RWPE1 (cell line): ENCODE measurements at regions not wholly inside any gene's neighbourhood (a gene's known extent, or its start where the extent isn't known, plus 50 kb on each side); places are given as distances from the start of the nearest gene placed in this dataset.

Source experiments
- CTCF ChIA-PET: fragments of 350-600 bp; sonication (Branson Sonifier 250); formaldehyde crosslinking; extraction: SDS; loops from one replicate; lab custom pipeline; 2021; lab: Yijun Ruan, JAX
- POLR2A ChIA-PET: fragments of 400-600 bp; formaldehyde crosslinking; extraction: SDS; loops from one replicate; lab custom pipeline; 2020; ENCODE audit warnings: antibody characterized with exemption; ENCODE audit not compliant: low non-redundant PET; lab: Yijun Ruan, JAX
- DNase-seq: peaks from one replicate; pipeline ENCODE4 v3.0.0; 2012; ENCODE audit warnings: low spot score
- H3K27ac ChIP-seq: fragments of 450-650 bp; 2 replicates; pipeline ENCODE4 v1.5.1; 2017
- TF ChIP-seq, protein P1 (sequence below): fragments of 450-650 bp; conservative IDR thresholded peaks from 2 replicates; pipeline ENCODE4 v1.5.1; 2017; ENCODE audit warnings: low read depth, mild to moderate bottlenecking

DNA sequence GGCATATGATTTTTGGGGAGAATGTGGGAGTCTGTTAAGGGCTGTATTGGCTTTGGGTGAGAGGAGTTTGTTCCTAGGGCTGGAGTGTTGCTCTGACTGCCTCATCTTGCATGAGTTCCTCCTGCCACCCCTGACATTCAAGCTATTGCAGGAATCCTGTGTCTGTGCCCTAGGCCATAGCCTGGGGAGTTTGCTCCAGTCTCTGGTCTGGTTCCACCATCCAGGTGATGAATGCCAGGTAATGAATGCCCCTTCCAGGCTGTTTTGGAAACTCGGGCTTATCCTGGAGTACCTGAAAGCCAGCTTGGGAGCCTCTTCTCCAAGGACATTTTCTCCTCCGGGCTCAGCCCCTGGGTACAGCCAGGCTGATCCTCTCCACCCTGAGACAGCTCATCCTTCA, 117.0 kb upstream of the IRX3 start:
- POLR2A ChIA-PET, result no interaction called here
- TF ChIP-seq, protein P1, sequence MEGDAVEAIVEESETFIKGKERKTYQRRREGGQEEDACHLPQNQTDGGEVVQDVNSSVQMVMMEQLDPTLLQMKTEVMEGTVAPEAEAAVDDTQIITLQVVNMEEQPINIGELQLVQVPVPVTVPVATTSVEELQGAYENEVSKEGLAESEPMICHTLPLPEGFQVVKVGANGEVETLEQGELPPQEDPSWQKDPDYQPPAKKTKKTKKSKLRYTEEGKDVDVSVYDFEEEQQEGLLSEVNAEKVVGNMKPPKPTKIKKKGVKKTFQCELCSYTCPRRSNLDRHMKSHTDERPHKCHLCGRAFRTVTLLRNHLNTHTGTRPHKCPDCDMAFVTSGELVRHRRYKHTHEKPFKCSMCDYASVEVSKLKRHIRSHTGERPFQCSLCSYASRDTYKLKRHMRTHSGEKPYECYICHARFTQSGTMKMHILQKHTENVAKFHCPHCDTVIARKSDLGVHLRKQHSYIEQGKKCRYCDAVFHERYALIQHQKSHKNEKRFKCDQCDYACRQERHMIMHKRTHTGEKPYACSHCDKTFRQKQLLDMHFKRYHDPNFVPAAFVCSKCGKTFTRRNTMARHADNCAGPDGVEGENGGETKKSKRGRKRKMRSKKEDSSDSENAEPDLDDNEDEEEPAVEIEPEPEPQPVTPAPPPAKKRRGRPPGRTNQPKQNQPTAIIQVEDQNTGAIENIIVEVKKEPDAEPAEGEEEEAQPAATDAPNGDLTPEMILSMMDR, result no peak

DNA sequence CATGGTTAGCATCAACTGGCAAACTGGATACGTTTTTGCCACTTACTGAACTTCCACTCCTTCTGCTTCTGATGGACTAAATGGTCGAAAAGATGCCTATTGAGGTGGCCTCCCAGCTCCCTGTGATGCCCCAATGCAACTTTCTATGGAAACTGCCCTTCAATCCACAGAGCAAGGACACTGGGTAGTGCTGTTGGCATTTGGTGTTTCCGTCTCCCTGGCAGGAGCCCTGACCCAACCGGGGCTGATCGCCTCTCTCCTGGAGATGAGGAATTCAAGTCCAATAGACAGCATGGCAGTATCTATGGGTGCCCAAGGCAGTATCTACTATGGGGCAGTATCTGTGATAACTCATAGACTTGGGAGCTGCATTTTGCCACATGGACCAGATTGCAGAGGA, 116.3 kb upstream of the IRX3 start:
- TF ChIP-seq, protein P1, result no peak
- ChIA-PET POLR2A (no interaction called here), CTCF (no interaction called here)
- H3K27ac ChIP-seq, result no peak overlapping the region
- DNase-seq, result no peak

More for the DNA sequence above, 117.0 kb upstream of the IRX3 start:
- no peak for DNase-seq
- no peak overlapping the region for H3K27ac ChIP-seq
- CTCF ChIA-PET, result no interaction called here

DNA sequence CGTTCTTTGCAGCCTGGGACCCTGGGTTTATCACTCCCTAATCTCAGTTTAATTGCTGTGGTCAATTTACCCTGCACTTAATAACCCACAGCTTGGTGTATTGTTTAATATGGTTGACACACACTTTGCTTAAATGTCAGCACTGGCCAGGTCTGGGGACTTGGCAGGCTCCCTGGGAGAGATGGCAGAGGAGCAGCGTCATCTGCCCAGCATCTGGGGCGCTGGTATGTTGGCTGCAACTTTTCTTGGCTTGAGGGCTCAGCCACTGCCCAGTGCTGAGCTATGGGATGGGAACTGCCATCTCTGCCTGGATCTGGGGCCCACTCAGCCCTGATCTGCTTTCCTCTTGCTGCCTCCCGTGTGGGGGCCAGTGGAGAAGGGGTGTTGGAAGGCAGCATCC, 115.7 kb upstream of the IRX3 start:
- no peak overlapping the region for H3K27ac ChIP-seq
- CTCF ChIA-PET, result no interaction called here
- no peak for DNase-seq
- TF ChIP-seq, protein P1, result no peak
- POLR2A ChIA-PET, result no interaction called here

DNA sequence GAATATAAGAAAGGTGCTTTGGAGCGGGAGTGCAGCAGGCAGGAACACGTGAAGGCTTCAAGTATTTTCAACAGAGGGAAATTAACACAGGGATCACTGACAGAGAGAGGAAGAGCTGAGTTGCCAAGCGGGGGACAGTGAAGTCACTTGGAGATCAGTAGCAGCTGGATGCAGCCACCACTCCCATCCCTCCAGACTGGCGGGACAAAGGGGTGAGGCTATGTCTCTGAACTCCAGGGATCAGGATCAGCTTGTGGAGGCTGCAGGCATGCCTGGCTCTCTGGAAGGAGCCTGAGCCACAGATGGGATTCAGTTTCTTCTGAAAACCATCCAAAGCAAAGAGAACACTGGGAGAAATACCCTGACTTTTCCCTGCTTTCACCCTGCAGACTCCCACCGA, 113.7 kb upstream of the IRX3 start:
- TF ChIP-seq, protein P1, result no peak
- ChIA-PET CTCF (no interaction called here), POLR2A (no interaction called here)
- DNase-seq, result no peak
- no peak overlapping the region for H3K27ac ChIP-seq

DNA sequence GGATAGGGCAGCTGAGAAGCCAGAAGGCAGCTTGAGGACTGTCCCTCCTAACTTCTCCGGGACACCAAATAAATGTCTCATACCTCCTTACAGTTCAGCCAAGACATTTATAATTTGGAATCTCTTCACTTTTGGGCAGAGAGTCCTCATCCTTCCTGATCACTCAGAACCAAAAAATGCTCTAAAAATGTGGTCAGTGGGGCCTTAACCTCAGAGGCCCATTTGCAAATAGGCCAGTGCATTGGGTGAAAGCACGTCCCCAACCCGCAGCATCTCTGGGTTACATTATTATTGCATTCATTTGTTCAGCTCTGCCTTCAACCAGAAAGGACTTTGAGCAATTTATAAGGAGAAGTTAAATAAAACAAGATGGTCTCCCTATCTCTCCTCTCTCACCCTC, 112.4 kb upstream of the IRX3 start:
- DNase-seq, result no peak
- no peak overlapping the region for H3K27ac ChIP-seq
- ChIA-PET POLR2A (no interaction called here), CTCF (no interaction called here)
- TF ChIP-seq, protein P1, result no peak

DNA sequence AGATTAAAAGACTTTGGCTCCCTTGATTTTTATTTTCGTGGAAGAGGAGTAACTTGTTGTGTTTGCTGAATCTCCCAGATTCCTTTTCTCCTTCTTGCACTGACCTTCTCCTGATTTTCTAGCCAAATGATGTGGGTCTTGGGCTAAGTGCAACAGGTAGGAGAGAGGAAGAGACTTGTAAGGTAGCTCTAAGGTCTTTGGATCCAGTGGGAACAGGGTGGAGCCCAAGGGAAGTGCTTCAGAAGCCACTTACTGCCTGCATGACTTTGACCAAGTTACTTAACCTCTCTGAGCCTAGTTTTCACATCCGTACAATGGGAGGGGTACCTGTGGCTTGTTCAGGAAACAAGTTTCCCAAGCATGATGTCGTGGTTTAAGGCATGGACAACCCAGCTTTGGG, 111.3 kb upstream of the IRX3 start:
- POLR2A ChIA-PET, result no interaction called here
- CTCF ChIA-PET, result interaction anchor here (1.1 kb wide), 1 partner anchor 353 kb away, joined by 3 read pairs; no protein-coding TSS in a partner anchor
- TF ChIP-seq, protein P1, result no peak
- DNase-seq, result no peak
- H3K27ac ChIP-seq, result no peak overlapping the region
